Esophagus muscularis mucosa (tissue), 3 donors: ENCODE measurements at regions not wholly inside any gene's neighbourhood (a gene's known extent, or its start where the extent isn't known, plus 50 kb on each side); places are given as distances from the start of the nearest gene placed in this dataset.

Experiments
- POLR2A ChIP-seq: fragments of 450-650 bp; IDR thresholded peaks from one replicate; pipeline ENCODE4 v1.6.1; 2017; ENCODE audit warnings: antibody characterized with exemption, moderate library complexity, mild to moderate bottlenecking, low read depth
- TF ChIP-seq, protein P1 (sequence below), 3 experiments: fragments of 200-600 bp in 2 of 3; fragments of 450-650 bp in 1 of 3; sonication (generic) in 2 of 3; IDR thresholded peaks; one replicate each; pipeline ENCODE4 v1.5.1; 2017 to 2019; ENCODE audit warnings: antibody characterized with exemption in 3 of 3, mild to moderate bottlenecking in 2 of 3, moderate library complexity in 1 of 3

DNA sequence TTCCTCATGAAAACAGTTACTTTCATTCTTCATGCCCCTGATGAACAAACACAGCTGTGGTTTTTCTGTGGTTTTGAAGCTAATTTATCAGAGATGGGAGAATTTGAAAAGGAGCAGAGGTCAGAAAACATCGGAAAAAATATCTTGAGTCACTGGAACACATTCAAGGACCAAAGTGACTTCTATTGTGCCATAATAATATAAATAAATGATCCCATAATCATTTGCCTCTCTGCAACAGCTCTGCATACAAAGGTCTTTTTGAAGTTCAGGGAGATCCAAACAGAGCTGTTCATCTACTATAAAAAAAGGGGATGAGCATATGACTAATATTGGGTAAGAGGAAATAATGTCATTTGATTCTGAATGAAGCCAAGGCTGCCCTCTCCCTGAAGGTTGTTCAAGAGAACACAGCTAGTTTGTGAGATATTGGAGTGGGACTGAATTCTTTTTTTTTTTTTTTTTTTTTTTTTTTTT is 201.3 kb upstream of the GALNT5 start:
- TF ChIP-seq, protein P1, sequence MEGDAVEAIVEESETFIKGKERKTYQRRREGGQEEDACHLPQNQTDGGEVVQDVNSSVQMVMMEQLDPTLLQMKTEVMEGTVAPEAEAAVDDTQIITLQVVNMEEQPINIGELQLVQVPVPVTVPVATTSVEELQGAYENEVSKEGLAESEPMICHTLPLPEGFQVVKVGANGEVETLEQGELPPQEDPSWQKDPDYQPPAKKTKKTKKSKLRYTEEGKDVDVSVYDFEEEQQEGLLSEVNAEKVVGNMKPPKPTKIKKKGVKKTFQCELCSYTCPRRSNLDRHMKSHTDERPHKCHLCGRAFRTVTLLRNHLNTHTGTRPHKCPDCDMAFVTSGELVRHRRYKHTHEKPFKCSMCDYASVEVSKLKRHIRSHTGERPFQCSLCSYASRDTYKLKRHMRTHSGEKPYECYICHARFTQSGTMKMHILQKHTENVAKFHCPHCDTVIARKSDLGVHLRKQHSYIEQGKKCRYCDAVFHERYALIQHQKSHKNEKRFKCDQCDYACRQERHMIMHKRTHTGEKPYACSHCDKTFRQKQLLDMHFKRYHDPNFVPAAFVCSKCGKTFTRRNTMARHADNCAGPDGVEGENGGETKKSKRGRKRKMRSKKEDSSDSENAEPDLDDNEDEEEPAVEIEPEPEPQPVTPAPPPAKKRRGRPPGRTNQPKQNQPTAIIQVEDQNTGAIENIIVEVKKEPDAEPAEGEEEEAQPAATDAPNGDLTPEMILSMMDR (IDR thresholded peaks at IDR 0.05): no peak
- TF ChIP-seq POLR2A: no peak
